Glomerular endothelial cell (primary cell): ENCODE measurements at regions not wholly inside any gene's neighbourhood (a gene's known extent, or its start where the extent isn't known, plus 50 kb on each side); places are given as distances from the start of the nearest gene placed in this dataset.
"Not testable (repeated sequence)": the region's sequence is repeated elsewhere in the genome, so short reads cannot be mapped to it uniquely, and the experiment has no call there.

Experiments used
- DNase-seq: peaks from one replicate; pipeline ENCODE4 v3.0.0-alpha.2; 2011; ENCODE audit warnings: low read depth, low spot score; ENCODE audit errors: extremely low read depth

DNA sequence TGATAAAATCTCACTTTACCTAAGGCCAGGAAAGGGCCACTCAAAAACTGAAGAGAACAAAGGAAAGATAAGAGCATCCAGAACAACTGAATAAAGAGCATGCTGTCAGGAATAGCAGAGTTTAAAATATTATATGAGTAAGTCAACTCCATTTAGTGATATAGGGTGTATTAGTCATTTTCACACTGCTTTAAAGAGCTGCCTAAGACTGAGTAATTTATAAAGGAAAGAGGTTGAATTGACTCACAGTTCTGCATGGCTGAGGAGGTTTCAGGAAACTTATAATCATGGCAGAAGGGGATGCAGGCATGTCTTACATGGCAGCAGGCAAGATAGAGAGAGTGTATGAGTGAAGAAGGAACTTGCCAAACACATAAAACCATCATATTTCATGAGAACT lies 778.0 kb upstream of the NECTIN3 start:
- DNase-seq = no peak

DNA sequence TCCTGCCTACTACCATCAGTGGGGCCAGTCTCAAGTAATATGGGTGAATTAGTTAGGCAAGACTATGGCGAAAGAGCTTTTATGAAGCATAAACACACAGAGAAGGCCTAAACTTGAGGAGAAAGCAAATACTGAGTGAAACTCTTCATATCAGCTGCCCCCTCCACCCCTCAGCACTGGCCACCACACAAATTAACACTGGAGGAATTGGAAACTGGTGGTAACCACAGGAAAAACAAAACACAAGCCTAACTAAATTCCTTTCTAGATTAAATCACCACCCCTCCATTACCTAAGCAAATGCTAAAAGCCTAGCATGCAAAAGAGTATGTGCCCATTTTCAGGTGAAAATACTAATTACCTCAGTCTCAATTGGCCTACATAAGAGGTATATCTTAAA lies 774.7 kb upstream of the NECTIN3 start:
- DNase-seq = no peak

DNA sequence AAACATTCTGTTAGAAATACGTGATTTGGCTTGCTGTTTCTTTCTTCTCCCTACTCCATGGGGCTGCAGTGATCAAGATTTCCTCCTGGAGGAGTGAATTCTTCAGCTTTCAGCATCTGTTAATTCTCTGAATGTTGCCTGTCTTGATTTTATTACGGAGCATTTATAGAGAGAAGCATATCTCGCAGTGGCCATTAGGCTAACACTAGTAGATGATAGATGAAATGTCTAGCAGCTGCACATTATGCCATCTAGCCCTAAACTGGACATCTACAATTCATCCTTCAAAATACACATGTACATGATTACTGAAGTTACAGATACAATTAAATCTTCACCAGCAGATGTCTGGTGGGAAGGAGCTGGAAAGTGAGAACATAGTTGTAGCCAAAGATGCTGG lies 769.8 kb upstream of the NECTIN3 start:
- DNase-seq = no peak

DNA sequence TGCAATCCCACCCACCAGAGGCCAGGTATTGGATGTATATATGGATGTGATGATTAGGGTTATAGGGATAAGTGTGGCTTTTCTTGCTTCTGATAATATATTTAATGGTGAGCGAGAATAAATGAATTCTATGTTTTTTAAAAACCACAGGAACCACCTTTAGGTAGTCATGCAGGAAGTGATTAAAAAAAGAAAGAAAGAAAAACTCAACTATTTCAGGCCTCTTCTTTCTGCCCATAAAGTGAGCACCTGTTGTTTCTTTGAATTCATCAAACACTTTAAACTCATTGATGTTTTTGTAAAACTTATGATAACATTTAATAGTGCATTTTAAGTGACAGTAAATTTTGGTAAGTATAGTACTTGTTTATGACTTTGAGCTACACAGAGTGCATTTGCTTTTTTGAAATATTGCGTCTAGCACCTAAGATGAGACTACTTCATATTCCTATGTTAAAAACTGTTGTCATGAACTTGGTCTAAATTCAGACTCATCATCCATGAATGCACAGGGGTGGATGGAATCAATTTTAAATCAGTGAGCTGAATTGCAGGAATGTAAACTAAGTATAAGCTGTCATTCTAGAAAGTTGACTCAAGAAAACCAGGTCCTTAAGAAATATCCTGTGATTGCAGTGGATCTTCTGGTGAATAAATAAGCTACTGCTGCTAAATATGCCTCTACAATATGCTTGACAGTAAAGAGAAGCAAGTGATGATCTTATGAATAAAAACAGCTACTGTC lies 764.4 kb upstream of the NECTIN3 start:
- DNase-seq = no peak

DNA sequence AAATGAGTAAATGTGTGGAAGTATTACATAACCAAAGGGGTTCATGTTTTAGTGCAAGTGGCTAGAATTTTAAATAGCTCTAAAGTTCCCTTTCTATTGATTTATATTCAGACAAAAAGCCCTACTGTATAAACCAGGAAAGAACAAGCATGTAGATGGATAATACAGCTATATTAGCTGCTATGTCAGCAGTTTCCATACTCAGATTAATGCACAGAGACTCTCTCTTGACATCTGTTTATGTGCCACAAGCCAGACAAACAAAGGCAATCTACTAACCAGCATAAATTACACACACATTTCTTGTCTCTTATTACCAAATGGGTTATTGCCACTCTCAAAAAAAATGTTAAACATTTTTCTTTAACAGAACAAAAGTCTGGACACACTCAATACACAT lies 760.1 kb upstream of the NECTIN3 start:
- DNase-seq = no peak

DNA sequence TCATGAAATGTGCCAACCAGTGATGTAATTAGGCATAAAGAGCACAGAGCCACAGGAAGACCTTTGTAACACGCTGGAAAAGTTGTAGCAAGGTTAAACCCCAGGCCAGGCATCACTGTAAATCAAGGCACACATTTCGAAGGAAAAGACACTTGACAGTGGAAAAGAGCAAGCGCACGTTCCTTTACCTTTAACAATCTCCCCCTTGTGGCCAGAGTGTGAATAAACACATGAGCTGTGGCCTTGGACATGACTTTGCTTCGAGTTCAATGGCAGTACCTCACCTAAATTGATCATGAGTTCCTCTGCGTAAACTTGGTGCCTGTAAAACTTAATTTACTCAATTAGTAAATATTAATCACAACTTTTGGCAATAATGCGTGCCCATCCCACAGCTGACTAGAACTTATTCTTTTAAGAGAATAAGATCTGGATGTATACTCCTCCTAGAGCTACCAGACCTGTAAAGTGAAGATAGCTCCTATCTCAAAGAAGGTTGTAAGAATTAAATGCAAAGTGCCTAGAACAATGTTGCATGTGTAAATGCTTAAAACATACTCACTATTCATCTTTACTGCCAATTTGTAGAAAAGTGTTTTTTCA lies 757.0 kb upstream of the NECTIN3 start:
- peak; percentile 45 for DNase-seq

DNA sequence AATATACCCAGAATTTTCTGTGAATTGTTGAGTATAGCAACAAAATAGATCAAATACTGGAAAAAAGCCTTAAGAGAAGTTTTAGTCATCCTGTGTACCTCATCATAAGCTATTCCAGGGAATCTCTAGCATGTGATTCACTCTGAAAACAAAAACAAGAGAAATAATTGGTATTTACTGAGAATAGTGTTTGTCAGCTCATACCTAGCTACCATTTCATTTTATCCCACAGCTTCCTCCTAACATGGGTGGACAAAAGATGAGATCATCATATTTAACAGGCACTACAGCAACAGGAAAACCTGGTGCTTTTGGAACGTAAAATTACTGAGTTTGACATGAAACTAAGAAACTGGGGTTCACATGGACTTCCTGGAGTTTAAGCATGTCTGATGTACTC lies 753.5 kb upstream of the NECTIN3 start:
- no peak for DNase-seq

DNA sequence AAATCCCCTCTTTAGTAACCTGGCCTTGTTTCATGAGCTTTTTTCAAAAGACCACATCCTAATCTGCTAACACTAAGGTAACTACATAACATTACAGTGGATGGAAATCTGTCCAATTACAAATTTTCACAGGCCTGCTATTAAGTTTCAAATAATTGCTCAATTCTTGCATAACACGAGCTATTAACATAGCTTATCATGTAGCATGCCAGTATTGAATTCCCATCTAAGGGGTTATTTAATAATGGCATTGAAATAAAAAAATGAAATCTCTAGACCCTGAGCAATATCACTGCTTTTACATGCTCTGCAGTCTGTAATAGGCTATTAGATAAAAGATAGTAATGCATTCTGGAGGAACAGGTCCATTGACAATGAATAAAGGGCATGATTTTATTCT lies 748.3 kb upstream of the NECTIN3 start:
- DNase-seq = no peak

DNA sequence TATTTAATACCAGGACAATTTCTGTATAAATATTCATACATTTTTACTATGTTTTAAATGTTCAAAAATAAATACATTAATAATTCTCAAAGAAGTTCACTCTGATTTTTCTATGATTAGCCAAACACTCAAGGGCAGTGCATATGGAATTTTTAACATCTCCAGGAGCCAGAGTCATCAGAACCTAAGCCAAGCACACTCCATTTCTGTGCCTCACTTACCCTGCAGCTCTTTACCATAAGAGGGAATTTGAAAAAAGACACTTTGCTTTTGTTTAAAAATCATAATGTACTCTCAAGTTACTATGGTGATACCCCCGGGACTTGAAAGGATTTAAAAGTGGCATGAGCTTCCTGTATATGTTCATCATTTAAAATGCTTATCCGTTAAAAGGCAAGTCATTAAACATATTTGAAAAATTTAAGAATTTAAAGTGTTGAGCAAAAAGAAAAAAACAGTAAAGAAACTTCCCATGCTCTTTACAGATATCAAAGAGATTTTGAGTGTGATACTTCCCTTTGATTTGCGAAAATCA lies 747.4 kb upstream of the NECTIN3 start:
- DNase-seq = no peak

DNA sequence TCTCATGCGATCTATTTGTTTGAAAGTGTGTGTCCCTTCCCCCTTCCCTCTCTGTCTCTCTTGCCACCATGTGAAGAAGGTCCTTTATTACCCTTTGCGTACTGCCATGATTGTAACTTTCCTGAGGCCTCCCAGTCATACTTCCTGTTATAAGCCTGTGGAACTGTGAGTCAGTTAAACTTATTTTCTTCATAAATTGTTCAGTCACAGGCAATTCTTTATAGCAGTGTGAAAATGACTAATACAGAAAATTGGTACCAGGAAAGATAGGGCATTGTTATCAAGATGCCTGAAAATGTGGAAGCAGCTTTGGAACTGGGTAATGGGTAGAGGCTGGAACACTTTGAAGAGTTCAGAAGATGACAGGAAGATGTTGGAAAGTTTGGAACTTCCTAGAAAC lies 743.7 kb upstream of the NECTIN3 start:
- no peak for DNase-seq

DNA sequence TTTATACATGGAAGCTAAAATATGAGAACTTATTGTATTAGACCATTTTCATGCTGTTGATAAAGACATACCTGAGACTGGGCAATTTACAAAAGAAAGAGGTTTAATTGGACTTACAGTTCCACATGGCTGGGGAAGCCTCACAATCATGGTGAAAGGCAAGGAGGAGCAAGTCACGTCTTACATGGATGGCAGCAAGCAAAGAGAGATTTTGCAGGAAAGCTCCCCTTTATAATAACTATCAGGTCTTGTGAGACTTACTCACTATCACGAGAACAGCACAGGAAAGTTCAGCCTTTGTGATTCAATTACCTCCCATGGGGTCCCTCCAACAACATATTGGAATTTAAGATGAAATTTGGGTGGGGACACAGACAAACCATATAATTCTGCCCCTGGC lies 740.1 kb upstream of the NECTIN3 start:
- not testable (repeated sequence) for DNase-seq

DNA sequence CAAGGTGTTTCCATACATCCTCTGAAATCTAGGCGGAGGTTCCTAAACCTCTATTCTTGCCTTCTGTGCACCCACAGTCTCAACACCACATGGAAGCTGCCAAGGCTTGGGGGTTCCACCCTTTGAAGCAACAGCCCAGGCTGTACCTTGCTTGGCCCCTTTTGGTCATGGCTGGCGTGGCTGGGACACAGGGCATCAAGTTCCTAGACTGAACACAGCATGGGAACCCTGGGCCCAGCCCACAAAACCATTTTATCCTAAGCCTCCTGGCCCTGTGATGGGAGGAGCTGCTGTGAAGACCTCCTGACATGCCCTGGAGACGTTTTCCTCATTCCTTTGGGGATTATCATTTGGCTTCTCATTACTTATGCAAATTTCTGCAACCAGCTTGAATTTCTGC lies 739.0 kb upstream of the NECTIN3 start:
- no peak for DNase-seq

DNA sequence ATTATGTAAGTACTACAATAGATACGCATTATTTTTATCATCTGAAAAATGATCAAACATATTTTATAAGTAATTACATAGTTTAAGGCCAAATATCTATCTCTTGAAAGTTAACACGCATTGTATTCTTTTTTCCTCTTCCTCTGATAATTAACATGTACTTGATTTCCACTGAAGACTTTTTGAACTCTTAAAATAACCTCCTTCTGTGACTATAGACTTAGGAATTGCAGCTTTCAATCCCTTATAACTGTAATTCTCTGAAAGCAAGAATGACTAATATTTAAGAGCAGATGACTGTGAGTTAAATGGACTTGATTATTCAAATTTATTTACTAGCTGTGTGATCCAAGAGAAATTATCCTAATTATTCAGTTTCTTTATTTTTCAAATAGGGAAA lies 730.6 kb upstream of the NECTIN3 start:
- no peak for DNase-seq

DNA sequence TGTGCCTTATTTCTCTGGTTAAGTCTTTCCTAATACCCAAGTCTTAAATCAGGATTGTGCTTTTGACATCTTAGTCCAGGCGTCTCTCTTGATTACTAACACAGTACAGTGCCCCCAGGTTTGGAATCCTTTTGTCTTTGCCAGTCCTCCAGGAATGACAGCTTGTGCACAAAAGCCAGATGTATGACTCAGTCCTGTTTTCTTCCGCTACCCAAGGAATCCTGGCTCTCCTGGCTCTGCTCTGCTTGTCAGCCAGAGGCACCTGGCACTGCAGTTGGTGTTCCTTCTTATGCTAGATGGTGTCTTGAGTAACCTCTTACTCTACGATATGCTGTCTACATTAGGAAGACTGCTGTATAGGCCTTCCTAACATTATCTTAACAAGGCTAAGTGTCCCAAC lies 728.2 kb upstream of the NECTIN3 start:
- DNase-seq = peak; percentile 41

DNA sequence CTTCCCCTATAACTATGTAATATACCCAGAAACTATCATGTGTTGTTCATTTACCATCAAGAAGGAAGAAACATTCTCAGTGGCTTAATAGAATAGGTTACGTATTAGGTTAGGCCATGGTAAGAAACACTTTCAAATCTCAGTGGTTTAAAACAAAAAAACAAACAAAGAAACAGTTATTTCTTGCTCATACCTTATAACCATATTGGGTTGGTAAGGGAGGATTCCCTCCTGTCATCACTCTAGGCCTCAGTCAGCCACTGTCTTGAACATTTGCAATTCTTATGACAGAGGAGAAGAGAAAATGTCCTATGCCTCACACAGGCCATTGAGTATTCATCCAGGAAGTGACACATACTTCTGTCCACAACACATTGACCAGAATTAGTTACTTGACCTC lies 727.7 kb upstream of the NECTIN3 start:
- DNase-seq = no peak

DNA sequence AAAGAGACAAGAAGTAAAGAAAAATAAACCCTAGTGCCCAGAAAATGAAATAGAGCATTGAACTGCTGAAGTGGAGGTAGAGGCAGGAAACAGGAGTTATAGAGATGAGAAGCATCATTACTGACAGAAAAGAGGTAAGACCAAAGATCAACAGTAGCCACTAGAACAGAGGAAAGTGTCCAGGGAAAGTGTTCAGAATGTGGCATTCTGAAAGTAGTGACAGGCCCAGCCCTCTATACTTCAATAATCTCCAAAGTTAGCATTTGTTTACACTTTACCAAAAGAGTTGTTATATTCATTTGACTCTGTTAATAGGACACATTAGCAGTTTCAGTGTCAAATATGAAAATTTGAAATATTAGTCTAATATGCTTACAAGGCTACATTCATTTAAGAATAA lies 727.1 kb upstream of the NECTIN3 start:
- DNase-seq = no peak

DNA sequence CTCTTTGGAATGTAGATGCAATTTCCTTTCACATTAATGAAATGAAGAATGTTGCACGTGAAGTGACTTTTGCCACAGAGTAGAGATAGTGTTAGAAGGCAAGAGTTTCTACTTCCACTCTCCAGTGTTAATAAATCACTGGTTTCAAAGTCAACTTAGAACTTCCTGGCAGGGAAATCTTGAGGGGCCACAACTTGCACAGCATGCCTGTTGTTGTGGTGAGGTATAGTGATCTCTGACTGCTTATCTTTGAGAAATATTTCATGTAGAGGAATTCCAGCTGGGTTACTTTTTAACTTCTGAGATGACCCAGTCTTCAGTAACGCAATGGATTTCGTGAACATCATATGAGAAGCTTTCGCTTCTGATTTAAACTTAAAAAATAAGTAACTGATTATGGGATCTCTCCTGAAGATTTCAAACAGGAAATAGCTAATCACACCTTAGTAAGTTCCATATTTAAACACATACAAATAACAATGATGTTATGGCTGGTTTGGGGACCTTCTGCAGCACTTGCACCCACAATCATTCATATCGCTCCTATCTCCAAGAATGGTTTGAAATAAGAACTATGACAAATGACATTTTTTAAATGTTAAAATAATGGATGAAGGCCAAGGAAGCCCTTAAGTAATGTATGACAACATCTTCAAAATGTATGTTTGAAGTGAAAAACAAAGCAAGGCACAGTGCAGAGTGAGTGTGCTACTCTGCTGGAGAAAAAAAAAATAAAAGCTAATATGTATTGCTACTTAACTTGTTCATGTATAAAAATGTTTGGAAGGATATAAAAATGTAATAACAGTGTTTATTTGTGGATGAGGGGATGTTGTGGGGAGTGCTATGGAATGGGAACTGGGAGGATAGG lies 726.5 kb upstream of the NECTIN3 start:
- no peak for DNase-seq

DNA sequence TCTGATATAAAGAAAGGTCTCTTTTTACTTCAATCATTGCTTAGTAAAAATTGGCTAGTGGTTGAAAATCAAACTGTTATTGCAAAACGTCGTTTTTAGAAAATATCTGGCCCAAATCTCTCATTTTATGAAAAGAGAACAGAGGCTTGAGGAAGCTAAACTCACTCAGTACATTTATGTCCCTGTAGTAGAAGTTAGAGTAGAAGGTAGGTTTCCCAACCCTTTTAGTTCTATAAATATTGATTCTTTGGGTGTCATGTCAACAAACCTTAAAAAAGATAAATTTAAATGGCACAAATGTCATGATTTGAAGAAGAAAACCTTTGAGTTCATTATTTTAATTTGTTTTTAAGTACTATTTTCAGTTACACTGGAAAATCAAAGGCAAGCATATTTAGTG lies 722.3 kb upstream of the NECTIN3 start:
- no peak for DNase-seq

DNA sequence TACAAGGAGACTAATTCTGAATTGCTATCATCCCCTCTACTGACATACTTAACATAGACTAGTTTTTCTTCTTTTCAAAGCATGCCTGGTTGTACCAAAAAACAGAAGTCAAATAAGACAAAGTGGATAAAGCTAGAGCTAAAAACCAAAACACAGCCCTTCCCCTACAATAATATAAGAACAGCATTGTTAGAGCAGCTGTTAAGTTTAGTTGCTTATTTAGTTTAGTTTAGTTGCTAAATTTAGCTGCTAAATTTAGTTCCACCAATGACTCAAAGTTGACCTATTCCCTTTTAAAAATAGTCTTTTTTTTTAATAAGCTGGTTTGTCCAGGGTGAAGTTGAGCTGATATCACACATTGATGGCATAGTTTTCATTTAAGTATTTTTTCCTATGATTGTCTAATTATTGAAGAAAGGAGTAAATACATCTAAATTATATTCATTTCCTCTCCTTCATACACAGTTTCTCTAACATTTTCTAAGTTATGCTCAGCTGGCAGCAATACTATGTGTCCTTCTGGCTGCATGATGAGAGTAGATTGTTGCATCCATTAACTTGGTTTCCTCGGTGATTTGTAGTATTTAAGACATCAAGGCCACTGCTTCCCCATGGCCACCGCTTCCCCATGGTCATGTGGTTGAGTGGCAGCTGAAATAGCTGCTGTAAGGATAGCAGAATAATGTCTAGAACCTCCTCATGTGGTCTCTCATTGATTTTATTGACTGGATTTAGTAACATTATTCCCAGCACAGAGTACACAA lies 718.6 kb upstream of the NECTIN3 start:
- no peak for DNase-seq

DNA sequence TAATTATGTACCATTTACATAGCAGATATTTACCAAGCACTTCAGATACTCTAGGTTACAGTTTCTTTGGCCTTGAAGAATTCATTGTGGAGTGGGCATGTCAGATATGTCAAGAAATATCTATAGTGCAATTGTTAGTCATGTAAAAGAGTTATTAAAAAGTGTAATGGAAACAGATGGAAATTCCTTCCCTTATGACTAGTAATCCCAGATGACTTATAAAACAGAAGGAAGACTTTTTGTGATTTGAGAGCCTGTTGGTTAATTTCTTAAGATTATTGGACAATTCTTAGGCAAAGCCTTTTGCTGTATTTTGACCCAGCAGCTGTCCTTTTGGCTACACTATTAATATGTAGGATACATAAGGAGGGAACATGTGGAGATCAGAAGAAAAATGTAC lies 708.9 kb upstream of the NECTIN3 start:
- DNase-seq = no peak

DNA sequence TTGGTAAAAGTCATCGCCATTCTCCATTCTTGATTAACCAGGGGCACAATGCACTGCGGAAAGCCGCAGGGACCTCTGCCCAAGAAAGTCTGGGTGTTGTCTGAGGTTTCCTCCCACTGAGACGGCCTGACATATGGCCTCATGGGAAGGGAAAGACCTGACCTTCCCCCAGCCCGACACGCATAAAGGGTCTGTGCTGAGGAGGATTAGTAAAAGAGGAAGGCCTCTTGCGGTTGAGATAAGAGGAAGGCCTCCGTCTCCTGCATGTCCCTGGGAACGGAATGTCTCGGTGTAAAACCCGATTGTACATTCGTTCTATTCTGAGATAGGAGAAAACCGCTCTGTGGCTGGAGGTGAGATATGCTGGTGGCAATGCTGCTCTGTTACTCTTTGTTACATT lies 704.3 kb upstream of the NECTIN3 start:
- DNase-seq = not testable (repeated sequence)
